HEK293 (cell line): ENCODE measurements at regions not wholly inside any gene's neighbourhood (a gene's known extent, or its start where the extent isn't known, plus 50 kb on each side); places are given as distances from the start of the nearest gene placed in this dataset.

Source experiments
- ATF2 ChIP-seq: fragments of 450-650 bp; formaldehyde crosslinking; IDR thresholded peaks from 2 replicates; pipeline ENCODE4 v1.5.1; 2016; ENCODE audit warnings: missing biosample characterization, missing genetic modification characterization, low read depth
- KLF10 ChIP-seq: fragments of 450-650 bp; IDR thresholded peaks from 2 replicates; pipeline ENCODE4 v1.5.1; 2018; ENCODE audit warnings: missing biosample characterization, mild to moderate bottlenecking, missing genetic modification characterization
- PRDM1 ChIP-seq: fragments of 450-650 bp; formaldehyde crosslinking; IDR thresholded peaks from 2 replicates; pipeline ENCODE4; 2016; ENCODE audit warnings: missing biosample characterization, missing genetic modification characterization
- ZBTB20 ChIP-seq: fragments of 450-650 bp; formaldehyde crosslinking; IDR thresholded peaks from 2 replicates; pipeline ENCODE4 v1.5.1; 2016; ENCODE audit warnings: missing biosample characterization, missing genetic modification characterization
- ZNF18 ChIP-seq: fragments of 450-650 bp; formaldehyde crosslinking; IDR thresholded peaks from 2 replicates; pipeline ENCODE4 v1.5.1; 2016; ENCODE audit warnings: missing biosample characterization, missing genetic modification characterization
- ZSCAN5A ChIP-seq: fragments of 450-650 bp; formaldehyde crosslinking; IDR thresholded peaks from 2 replicates; pipeline ENCODE4 v1.5.1; 2016; ENCODE audit warnings: missing biosample characterization, missing genetic modification characterization

GRCh38 chr16:26316683-26317464 is 625.1 kb downstream of the HS3ST4 start:
- TF ChIP-seq ATF2 (tag by site-specific recombination) (no peak), ZSCAN5A (tag by site-specific recombination) (no peak), PRDM1 (no peak), ZBTB20 (tag by site-specific recombination) (no peak), KLF10 (tag by site-specific recombination) (no peak), ZNF18 (tag by site-specific recombination) (no peak)
